HG03025 (cell line): ENCODE measurements at regions not wholly inside any gene's neighbourhood (a gene's known extent, or its start where the extent isn't known, plus 50 kb on each side); places are given as distances from the start of the nearest gene placed in this dataset.
"Not testable (repeated sequence)": the region's sequence is repeated elsewhere in the genome, so short reads cannot be mapped to it uniquely, and the experiment has no call there.

ENCODE experiments used
- ATAC-seq: cut with Tn5 transposase; IDR thresholded peaks from one replicate; pipeline ENCODE4 v1.9.1; 2021; ENCODE audit warnings: mild to moderate bottlenecking, moderate library complexity; ENCODE audit not compliant: unreplicated experiment, low FRiP score

GRCh38 chr7:68185631-68186456, 1189.2 kb downstream of the TYW1 start:
- ATAC-seq, result no peak

- no peak for ATAC-seq
Measured at GRCh38 chr7:68187532-68187931, 1190.9 kb downstream of the TYW1 start.

GRCh38 chr7:68192941-68193340, 1196.3 kb downstream of the TYW1 start:
- ATAC-seq, result no peak

GRCh38 chr7:68195642-68196041, 1199.0 kb downstream of the TYW1 start:
- ATAC-seq, result not testable (repeated sequence)

- no peak for ATAC-seq
Measured at GRCh38 chr7:68200051-68200670, 1203.5 kb downstream of the TYW1 start.

- ATAC-seq, result no peak
Measured at GRCh38 chr7:68203251-68203650, 1206.6 kb downstream of the TYW1 start.

GRCh38 chr7:68205826-68206225, 1209.2 kb downstream of the TYW1 start:
- ATAC-seq, result no peak

- ATAC-seq, result no peak
Measured at GRCh38 chr7:68206946-68207485, 1210.4 kb downstream of the TYW1 start.

GRCh38 chr7:68207676-68208075, 1211.0 kb downstream of the TYW1 start:
- no peak for ATAC-seq

GRCh38 chr7:68209486-68209885, 1212.9 kb downstream of the TYW1 start:
- no peak for ATAC-seq

- ATAC-seq, result no peak
Measured at GRCh38 chr7:68213838-68214237, 1217.2 kb downstream of the TYW1 start.

GRCh38 chr7:68216051-68216450, 1219.4 kb downstream of the TYW1 start:
- ATAC-seq, result no peak

GRCh38 chr7:68217426-68217825, 1220.8 kb downstream of the TYW1 start:
- no peak for ATAC-seq

GRCh38 chr7:68218461-68218860, 1221.8 kb downstream of the TYW1 start:
- ATAC-seq, result no peak

- ATAC-seq, result no peak
Measured at GRCh38 chr7:68222311-68222710, 1225.7 kb downstream of the TYW1 start.

GRCh38 chr7:68224041-68224741, 1227.6 kb downstream of the TYW1 start:
- ATAC-seq, result no peak

GRCh38 chr7:68231011-68231410, 1234.4 kb downstream of the TYW1 start:
- ATAC-seq, result not testable (repeated sequence)

GRCh38 chr7:68235937-68236336, 1239.3 kb downstream of the TYW1 start:
- no peak for ATAC-seq

- ATAC-seq, result no peak
Measured at GRCh38 chr7:68238204-68238805, 1241.7 kb downstream of the TYW1 start.

GRCh38 chr7:68243128-68243527, 1246.5 kb downstream of the TYW1 start:
- no peak for ATAC-seq

- no peak for ATAC-seq
Measured at GRCh38 chr7:68244389-68244788, 1247.8 kb downstream of the TYW1 start.
